ENCODE measurements at regions not wholly inside any gene's neighbourhood (a gene's known extent, or its start where the extent isn't known, plus 50 kb on each side); places are given as distances from the start of the nearest gene placed in this dataset.

DNA sequence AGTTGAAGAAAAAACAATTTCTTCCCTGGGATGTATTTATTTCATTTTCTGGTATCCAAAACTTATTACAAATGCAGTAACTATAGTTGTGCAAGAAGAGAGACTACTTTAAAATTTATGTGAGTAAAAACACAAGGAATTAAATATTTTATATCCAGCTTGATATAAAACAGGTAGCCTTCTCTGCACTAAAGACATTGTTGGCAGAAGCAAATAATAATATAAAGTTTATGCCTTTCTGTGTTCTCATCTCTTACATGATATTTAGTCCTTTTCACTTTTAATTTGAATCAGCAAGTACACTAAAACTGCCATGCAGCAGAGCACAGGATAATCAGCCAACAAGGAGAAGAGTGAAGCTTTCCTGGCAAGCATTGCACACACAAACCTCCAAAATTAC, 352.7 kb downstream of the ARL6IP6 start:
- no peak overlapping the region for H3K27ac Mint-ChIP-seq
- H3K9me3 Mint-ChIP-seq: no peaks in the 10 kb centered on the region
- H3K36me3 Mint-ChIP-seq: no peaks in the 10 kb centered on the region
- H3K4me1 Mint-ChIP-seq: no peaks in the 10 kb centered on the region
- H3K27me3 Mint-ChIP-seq: no peaks in the 10 kb centered on the region
- H3K4me3 Mint-ChIP-seq: no peak overlapping the region

DNA sequence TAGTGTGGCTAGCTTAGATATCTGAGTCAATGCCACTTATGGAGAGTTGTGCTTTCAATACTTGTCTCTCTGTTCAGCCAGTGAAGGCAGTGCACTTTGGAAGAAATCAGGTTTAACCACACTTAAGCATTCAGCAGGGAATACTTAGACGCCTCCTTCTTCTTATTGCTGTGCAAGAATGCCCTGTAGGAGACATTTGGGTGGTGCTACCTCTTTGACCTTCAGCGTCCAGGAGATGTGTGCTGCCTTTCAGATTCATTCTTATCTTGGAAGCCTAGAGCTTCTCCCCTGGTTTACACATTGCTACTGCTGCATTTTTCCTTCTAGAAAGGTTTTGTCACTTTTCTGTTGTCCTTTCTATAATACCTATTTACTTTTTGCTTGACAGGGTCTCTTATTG, 350.5 kb downstream of the ARL6IP6 start:
- Mint-ChIP-seq H3K36me3 (no peaks in the 10 kb centered on the region), H3K27ac (no peak overlapping the region), H3K4me3 (no peak overlapping the region), H3K27me3 (no peaks in the 10 kb centered on the region), H3K4me1 (no peaks in the 10 kb centered on the region), H3K9me3 (no peaks in the 10 kb centered on the region)

DNA sequence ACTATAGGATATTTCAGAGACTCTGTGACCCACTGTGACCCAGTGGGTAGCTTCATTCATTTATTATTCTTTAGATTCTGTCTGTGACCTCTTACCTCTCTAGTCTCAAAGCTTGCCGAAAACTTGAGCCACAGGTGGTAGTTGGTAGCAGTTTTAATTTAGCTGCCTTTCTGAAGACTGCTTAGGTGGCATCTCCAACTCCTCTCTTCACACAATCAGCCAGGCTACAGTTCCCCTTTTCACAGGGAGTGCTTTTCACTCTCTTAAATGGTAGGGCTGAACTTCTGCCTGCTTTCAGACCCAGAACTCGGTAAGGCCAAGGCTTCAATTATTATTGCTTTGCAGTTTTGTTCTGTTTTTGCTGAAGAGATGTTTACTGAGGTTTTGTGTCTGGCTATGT, 349.6 kb downstream of the ARL6IP6 start:
- Mint-ChIP-seq H3K27ac (no peak overlapping the region), H3K4me1 (no peaks in the 10 kb centered on the region), H3K27me3 (no peaks in the 10 kb centered on the region), H3K36me3 (no peaks in the 10 kb centered on the region), H3K9me3 (no peaks in the 10 kb centered on the region), H3K4me3 (no peak overlapping the region)

DNA sequence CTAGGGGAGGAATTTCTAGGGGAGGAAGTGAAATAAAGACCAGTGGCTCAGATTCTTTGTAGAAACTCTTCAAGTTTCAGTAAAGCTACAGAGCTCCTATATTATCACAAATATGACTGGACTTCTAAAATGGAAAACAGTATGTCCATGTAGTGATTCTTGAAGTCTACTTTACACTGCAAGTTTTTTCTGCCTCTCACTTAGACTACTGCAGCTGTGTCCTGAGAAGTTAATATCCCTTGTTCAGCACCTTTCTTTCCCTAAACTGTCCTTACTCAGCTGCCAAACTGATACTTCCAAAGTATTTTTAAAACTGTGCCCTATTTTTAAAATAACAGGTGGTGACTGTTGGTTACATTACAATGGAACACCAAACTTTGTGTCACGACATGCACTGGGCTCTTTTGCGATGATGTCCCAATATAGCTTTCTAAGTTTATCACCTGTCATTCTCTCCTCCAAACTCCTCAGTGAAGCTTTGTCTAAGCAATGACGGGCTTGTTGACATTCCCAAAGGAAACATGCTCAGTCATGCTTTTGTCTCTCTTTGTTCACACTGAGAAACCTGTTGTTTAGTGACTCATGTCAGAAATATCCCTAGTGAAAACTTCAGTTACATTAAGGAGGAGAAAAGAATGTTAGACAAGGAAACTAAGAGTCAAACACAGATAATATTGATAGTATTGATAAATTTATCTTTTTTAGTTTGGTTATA, 341.1 kb downstream of the ARL6IP6 start:
- Mint-ChIP-seq H3K36me3 (no peaks in the 10 kb centered on the region), H3K4me3 (no peak overlapping the region), H3K4me1 (no peaks in the 10 kb centered on the region), H3K27ac (no peak overlapping the region), H3K27me3 (no peaks in the 10 kb centered on the region), H3K9me3 (no peaks in the 10 kb centered on the region)

DNA sequence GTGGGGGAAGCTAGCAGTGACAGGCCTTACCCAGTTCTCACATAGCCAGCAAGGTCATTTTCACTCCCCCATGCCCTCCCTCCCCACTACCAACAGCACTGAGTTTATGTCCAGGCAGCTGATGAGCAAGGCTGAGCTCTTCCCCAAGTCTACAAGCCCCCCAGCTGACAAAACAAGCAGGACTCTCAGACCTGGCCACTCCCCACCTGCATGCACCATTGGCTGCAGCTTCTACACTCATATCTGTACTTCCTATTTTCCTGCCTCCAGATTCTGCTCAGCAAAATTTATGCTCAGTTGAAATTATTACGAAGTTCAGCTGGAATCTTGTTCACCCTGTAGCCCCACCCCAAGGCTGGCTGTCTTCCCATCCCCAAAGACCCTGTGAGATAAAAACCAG, 339.3 kb downstream of the ARL6IP6 start:
- H3K36me3 Mint-ChIP-seq: no peaks in the 10 kb centered on the region
- no peak overlapping the region for H3K27ac Mint-ChIP-seq
- no peaks in the 10 kb centered on the region for H3K9me3 Mint-ChIP-seq
- no peak overlapping the region for H3K4me3 Mint-ChIP-seq
- no peaks in the 10 kb centered on the region for H3K4me1 Mint-ChIP-seq
- no peaks in the 10 kb centered on the region for H3K27me3 Mint-ChIP-seq

DNA sequence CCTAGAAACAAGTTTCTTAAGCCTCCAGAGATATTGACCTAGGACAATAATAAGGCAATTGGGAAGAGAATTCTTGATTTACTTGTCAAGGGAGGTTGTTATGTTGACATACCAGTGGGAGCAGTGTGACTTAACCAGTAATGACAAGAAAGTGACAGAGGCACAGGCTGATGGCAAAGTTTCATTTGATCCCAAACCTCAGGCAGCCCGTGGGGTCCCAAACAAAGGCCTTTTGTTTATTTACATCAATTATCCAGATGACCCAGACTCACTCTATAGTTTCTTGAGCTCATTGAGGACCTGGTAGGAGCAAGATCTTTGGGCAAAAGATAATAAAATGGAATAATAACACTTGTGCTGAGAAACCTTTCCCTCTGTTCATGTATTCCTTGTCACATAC, 336.8 kb downstream of the ARL6IP6 start:
- no peaks in the 10 kb centered on the region for H3K36me3 Mint-ChIP-seq
- H3K27ac Mint-ChIP-seq: no peak overlapping the region
- no peaks in the 10 kb centered on the region for H3K27me3 Mint-ChIP-seq
- no peaks in the 10 kb centered on the region for H3K9me3 Mint-ChIP-seq
- H3K4me1 Mint-ChIP-seq: no peaks in the 10 kb centered on the region
- H3K4me3 Mint-ChIP-seq: no peak overlapping the region

DNA sequence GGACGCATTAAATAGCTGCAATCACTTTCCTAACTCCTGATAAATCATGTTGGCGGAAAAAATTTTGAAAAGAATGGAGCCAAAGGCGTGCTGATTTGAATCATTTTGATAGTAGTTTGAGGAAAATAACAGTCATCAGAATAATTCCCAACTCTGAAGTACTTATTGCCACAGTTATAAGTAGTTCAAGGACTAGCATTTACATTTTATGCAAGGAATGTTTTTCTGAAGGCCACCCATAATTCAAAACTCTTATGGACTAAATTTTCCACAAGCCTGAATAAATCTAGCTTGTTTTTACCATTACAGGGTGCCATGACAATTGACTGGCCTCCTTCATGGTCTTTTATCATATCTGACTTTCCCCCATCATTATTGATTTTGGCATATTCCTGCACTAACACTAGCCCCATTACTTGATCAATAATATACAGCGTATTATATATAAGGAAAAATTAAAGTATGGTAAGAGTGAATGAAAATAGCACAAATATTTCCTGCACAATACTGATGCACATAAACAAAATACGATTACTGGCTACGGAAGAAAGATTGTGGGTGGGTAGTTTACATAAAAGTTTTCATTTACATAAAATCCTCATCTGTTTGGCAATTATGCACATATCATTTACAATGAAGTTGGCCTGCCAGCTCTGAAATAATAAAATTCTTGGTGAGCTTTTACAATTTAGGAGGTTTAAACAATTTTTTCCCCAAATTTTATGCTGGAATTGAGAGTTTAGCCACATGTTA, 334.6 kb downstream of the ARL6IP6 start:
- Mint-ChIP-seq H3K27me3 (no peaks in the 10 kb centered on the region), H3K36me3 (no peaks in the 10 kb centered on the region), H3K4me3 (no peak overlapping the region), H3K27ac (no peak overlapping the region), H3K4me1 (no peaks in the 10 kb centered on the region), H3K9me3 (no peaks in the 10 kb centered on the region)

DNA sequence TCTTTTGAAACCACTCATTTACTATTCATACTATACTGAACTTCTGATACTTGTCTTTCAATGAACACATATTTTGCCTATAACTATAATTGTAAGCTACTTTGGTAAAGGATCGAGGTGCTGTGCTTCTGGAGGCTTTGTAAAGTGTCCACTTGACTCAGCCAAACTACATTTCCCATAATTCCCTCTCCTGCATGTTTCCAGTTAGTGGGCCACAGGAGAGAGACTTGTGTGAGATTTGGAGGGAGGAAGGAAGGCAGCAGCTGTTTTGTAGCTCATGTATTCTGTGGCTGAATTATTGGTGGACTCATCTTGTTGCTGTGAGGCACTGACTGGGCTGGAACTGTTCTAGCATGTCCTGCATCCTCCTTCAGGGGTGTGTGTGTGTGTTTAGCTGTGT, 328.8 kb downstream of the ARL6IP6 start:
- H3K27me3 Mint-ChIP-seq: no peaks in the 10 kb centered on the region
- H3K4me3 Mint-ChIP-seq: no peak overlapping the region
- H3K27ac Mint-ChIP-seq: no peak overlapping the region
- no peaks in the 10 kb centered on the region for H3K4me1 Mint-ChIP-seq
- H3K9me3 Mint-ChIP-seq: peaks cover 1 to 4% (median 2%) of the 10 kb centered on the region in 3 donors
- no peaks in the 10 kb centered on the region for H3K36me3 Mint-ChIP-seq

DNA sequence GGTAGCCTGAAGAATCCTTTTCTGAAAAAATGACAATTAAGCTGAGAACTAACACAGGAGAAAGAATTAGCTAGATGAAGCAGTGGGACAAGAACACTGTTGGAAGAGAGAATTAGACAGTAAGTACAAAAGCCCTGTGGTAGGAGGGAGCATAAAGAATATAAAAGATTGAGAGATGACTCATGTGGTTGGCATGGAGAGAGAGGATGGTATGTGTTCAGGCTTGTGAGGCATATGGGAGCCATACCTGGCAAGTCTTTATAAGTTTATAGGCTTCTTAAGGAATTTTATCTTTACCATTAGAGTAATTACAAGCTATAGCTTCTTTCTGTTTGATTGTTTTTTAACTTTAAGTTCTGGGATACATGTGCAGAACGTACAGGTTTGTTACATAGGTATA, 325.0 kb downstream of the ARL6IP6 start:
- Mint-ChIP-seq H3K4me1 (no peaks in the 10 kb centered on the region), H3K27ac (no peak overlapping the region)

DNA sequence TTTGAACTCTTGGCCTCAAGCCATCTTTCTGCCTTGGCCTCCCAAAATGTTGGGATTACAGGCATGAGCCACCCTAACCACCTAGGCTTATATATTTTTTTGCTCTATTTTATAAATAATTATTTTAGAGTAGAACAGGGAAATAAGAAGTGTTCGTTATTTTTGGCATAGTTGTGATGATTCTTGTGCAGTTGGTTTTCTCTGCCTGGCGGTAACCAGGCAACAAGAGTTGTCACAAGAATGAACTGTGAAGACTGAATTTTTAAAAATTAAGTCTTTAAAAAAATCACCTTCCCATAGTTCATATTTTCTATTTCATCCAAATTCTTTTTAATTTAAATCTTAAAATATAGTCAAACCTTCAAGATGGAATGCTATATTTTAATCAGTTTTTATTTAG, 310.2 kb downstream of the ARL6IP6 start:
- no peak overlapping the region for H3K27ac Mint-ChIP-seq
- no peaks in the 10 kb centered on the region for H3K4me1 Mint-ChIP-seq
- no peaks in the 10 kb centered on the region for H3K27me3 Mint-ChIP-seq
- peaks cover 0 to 5% (median 2%) of the 10 kb centered on the region in 3 donors for H3K9me3 Mint-ChIP-seq
- H3K36me3 Mint-ChIP-seq: no peaks in the 10 kb centered on the region
- no peak overlapping the region for H3K4me3 Mint-ChIP-seq

More for the DNA sequence above, 325.0 kb downstream of the ARL6IP6 start:
- Mint-ChIP-seq H3K9me3 (peaks cover 1 to 11% (median 6%) of the 10 kb centered on the region in 3 donors), H3K27me3 (no peaks in the 10 kb centered on the region), H3K36me3 (no peaks in the 10 kb centered on the region), H3K4me3 (no peak overlapping the region)

DNA sequence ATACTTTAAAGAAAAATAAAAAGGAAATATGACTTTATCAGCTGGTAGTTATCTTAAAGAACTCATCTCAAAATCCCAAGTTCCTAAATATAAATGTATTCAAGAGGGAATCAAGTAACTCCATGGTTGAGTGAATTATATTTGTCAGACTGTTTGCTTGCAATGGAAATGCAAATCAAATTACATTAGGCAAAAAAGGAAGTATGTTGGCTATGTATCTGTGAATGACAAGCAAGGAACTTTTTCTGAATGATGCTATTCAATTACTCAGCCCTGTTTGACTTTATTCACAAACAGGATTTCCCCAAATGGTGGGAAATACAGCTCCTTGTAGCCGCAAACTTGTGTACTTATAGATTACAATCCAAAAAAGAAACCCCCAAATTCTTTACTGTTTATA, 309.1 kb downstream of the ARL6IP6 start:
- no peaks in the 10 kb centered on the region for H3K4me1 Mint-ChIP-seq
- no peak overlapping the region for H3K4me3 Mint-ChIP-seq
- H3K9me3 Mint-ChIP-seq: peaks cover 0 to 5% (median 2%) of the 10 kb centered on the region in 3 donors
- H3K27ac Mint-ChIP-seq: no peak overlapping the region
- H3K36me3 Mint-ChIP-seq: no peaks in the 10 kb centered on the region
- H3K27me3 Mint-ChIP-seq: no peaks in the 10 kb centered on the region

DNA sequence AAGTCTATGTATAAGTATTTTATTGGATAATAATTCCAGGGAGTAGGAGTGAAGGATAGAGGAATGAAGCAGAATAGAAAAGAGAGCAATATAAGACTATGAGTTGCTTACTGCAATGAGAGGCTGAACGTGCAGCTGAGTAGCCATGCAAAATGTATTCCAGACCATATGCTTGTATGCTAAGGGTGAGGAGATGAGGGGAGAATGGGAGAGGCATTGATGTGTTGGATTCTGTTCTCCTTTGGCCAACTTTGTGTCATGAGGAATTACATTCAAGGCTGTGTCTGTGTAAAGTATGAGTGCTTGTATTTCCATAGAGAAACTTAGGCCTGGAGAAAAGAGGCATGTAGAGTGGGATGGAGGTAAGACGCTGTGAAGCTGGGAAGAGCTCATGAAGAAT, 301.8 kb downstream of the ARL6IP6 start:
- H3K36me3 Mint-ChIP-seq: no peaks in the 10 kb centered on the region
- H3K27me3 Mint-ChIP-seq: no peaks in the 10 kb centered on the region
- no peak overlapping the region for H3K27ac Mint-ChIP-seq
- H3K9me3 Mint-ChIP-seq: peaks cover 8 to 12% (median 8%) of the 10 kb centered on the region in 3 donors
- H3K4me3 Mint-ChIP-seq: no peak overlapping the region
- no peaks in the 10 kb centered on the region for H3K4me1 Mint-ChIP-seq

DNA sequence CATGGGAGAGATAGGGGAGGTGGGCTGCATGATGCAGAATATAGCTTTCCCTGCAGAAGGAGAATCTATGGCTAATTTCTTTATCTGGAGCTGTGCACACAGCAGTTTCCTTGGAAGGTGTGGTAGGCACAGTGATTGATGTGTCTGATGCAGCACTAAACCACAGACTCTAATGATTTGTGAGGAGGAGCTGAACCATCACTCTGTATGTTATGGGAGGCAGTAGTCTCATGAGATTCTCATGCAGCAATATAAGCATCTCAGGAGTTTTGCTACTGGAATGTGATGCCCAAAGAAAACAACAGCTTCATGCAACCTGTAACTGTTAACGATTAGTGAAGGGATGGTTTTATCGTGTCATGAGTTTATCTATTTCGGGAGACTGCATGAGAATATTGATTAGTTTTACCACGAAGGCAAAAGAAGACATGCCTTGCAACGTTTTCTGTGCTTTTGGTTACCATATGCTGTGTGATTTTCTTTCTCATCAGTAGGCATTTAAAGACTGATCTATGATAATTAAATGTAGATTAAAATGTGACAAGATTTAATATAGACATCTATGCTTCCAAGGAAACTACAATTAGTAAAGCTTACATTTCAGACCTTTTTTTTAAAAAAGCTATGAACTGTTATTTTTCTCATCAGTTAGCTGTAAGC, 286.8 kb downstream of the ARL6IP6 start:
- Mint-ChIP-seq H3K27me3 (no peaks in the 10 kb centered on the region), H3K9me3 (peaks cover 0 to 4% (median 3%) of the 10 kb centered on the region in 3 donors), H3K4me3 (no peak overlapping the region), H3K4me1 (no peaks in the 10 kb centered on the region), H3K36me3 (no peaks in the 10 kb centered on the region), H3K27ac (no peak overlapping the region)

DNA sequence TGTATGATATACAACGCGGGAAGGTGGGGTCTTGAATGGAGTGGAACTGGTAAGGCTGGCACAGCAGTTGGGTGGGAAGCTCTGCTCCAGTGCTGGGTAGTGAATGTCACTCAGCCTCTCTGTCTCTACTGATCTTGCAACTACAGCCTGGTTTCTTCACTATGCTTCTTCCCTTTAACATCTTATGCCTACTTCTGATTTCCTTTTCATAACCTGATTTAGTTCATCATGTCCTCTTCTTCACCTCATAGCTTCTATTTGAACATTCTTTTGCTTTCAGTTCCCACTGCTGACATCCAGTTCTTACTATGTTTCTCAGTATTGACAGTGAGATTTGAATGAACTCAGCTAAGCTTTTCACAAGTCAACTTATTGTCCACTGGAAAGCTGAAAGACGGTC, 286.2 kb downstream of the ARL6IP6 start:
- Mint-ChIP-seq H3K27me3 (no peaks in the 10 kb centered on the region), H3K4me3 (no peak overlapping the region), H3K36me3 (no peaks in the 10 kb centered on the region), H3K9me3 (peaks cover 0 to 4% (median 3%) of the 10 kb centered on the region in 3 donors), H3K27ac (no peak overlapping the region), H3K4me1 (no peaks in the 10 kb centered on the region)

DNA sequence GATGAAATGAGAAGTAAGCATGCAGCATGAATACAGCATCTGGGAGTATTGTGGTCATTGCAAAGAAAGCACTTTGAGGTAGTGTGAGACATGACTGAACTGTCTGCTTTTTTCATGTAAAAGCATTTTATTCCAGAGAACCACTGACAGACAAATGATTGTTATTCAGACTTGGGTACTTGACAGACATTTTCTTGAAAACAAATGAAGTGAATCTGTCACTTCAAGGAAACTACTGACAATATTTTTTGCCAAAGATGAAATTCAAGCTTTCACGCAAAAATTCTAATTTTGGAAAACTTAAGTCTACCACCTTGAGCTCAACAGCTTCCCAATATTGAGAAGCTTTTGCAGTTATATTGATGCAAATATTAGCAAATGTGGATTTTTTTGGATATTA, 255.7 kb downstream of the ARL6IP6 start:
- Mint-ChIP-seq H3K4me1 (no peaks in the 10 kb centered on the region), H3K4me3 (no peak overlapping the region), H3K27me3 (no peaks in the 10 kb centered on the region), H3K36me3 (no peaks in the 10 kb centered on the region), H3K27ac (no peak overlapping the region), H3K9me3 (peaks cover 3 to 4% (median 4%) of the 10 kb centered on the region in 3 donors)
